K562 (cell line): ENCODE measurements at regions not wholly inside any gene's neighbourhood (a gene's known extent, or its start where the extent isn't known, plus 50 kb on each side); places are given as distances from the start of the nearest gene placed in this dataset.

ENCODE experiments used
- ESRRB ChIP-seq: fragments of 250-450 bp; sonication (Bioruptor Pico); IDR thresholded peaks from 2 replicates; pipeline ENCODE4 v1.5.0; 2020; ENCODE audit warnings: mild to moderate bottlenecking, moderate library complexity, borderline replicate concordance
- HCFC1 ChIP-seq: IDR thresholded peaks from 2 replicates; pipeline ENCODE4 v1.6.1; 2012; ENCODE audit warnings: low read depth, low read length, improper control_type of control experiment
- HOMEZ ChIP-seq: fragments of 250-450 bp; sonication (Bioruptor Pico); IDR thresholded peaks from 2 replicates; pipeline ENCODE4 v1.4.0; 2020; ENCODE audit warnings: mild to moderate bottlenecking, moderate library complexity
- MLX ChIP-seq, 2 experiments: fragments of 450-650 bp in 1 of 2; sonication (generic) in 1 of 2; formaldehyde crosslinking; conservative IDR thresholded peaks; 2 replicates each; pipeline versions ENCODE4 v1.4.0 to v1.8.1; 2020 to 2022; ENCODE audit warnings: mild to moderate bottlenecking in 1 of 2, missing genetic modification reagents in 1 of 2
- ZFP1 ChIP-seq: fragments of 450-650 bp; formaldehyde crosslinking; IDR thresholded peaks from 2 replicates; pipeline ENCODE4 v1.4.0; 2020; ENCODE audit warnings: mild to moderate bottlenecking, mixed read lengths
- TF ChIP-seq, protein P1 (sequence below): IDR thresholded peaks from 2 replicates; pipeline ENCODE4 v1.6.1; 2014; ENCODE audit warnings: antibody characterized with exemption
- TF ChIP-seq, protein P2 (sequence below): fragments of 250-450 bp; sonication (Bioruptor Pico); IDR thresholded peaks from 2 replicates; pipeline ENCODE4 v1.4.0; 2020

DNA sequence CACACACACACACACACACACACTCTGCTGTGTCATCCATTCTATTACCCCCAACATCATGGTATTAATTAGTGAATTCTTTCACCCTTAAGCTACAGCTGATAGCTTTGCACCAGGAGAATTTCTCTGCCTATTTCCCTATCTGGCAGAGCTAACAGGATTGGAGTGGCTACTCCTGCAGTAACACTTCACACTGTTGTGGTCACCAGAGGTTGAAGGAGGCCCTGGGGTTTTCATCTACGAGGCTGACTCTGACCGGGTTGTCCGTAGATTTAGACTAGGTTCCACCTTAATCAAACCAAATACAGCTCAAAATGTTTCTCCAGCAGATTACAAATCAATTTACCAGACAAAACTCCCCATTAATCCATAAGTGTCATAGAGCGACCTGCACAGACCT is 69.2 kb upstream of the RIPOR2 start (continued):
- TF ChIP-seq, protein P1, sequence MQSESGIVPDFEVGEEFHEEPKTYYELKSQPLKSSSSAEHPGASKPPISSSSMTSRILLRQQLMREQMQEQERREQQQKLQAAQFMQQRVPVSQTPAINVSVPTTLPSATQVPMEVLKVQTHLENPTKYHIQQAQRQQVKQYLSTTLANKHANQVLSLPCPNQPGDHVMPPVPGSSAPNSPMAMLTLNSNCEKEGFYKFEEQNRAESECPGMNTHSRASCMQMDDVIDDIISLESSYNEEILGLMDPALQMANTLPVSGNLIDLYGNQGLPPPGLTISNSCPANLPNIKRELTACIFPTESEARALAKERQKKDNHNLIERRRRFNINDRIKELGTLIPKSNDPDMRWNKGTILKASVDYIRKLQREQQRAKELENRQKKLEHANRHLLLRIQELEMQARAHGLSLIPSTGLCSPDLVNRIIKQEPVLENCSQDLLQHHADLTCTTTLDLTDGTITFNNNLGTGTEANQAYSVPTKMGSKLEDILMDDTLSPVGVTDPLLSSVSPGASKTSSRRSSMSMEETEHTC: no peak
- TF ChIP-seq ZFP1 (CRISPR knock-in tag) (no peak), ESRRB (CRISPR knock-in tag) (no peak), MLX (CRISPR knock-in tag; conservative IDR thresholded peaks at IDR 0.05) (no peak), HOMEZ (CRISPR knock-in tag) (no peak), HCFC1 (no peak)
- TF ChIP-seq, protein P2, sequence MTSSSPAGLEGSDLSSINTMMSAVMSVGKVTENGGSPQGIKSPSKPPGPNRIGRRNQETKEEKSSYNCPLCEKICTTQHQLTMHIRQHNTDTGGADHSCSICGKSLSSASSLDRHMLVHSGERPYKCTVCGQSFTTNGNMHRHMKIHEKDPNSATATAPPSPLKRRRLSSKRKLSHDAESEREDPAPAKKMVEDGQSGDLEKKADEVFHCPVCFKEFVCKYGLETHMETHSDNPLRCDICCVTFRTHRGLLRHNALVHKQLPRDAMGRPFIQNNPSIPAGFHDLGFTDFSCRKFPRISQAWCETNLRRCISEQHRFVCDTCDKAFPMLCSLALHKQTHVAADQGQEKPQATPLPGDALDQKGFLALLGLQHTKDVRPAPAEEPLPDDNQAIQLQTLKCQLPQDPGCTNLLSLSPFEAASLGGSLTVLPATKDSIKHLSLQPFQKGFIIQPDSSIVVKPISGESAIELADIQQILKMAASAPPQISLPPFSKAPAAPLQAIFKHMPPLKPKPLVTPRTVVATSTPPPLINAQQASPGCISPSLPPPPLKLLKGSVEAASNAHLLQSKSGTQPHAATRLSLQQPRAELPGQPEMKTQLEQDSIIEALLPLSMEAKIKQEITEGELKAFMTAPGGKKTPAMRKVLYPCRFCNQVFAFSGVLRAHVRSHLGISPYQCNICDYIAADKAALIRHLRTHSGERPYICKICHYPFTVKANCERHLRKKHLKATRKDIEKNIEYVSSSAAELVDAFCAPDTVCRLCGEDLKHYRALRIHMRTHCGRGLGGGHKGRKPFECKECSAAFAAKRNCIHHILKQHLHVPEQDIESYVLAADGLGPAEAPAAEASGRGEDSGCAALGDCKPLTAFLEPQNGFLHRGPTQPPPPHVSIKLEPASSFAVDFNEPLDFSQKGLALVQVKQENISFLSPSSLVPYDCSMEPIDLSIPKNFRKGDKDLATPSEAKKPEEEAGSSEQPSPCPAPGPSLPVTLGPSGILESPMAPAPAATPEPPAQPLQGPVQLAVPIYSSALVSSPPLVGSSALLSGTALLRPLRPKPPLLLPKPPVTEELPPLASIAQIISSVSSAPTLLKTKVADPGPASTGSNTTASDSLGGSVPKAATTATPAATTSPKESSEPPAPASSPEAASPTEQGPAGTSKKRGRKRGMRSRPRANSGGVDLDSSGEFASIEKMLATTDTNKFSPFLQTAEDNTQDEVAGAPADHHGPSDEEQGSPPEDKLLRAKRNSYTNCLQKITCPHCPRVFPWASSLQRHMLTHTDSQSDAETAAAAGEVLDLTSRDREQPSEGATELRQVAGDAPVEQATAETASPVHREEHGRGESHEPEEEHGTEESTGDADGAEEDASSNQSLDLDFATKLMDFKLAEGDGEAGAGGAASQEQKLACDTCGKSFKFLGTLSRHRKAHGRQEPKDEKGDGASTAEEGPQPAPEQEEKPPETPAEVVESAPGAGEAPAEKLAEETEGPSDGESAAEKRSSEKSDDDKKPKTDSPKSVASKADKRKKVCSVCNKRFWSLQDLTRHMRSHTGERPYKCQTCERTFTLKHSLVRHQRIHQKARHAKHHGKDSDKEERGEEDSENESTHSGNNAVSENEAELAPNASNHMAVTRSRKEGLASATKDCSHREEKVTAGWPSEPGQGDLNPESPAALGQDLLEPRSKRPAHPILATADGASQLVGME (CRISPR knock-in tag): no peak
